GM12873 (cell line): ENCODE measurements at regions not wholly inside any gene's neighbourhood (a gene's known extent, or its start where the extent isn't known, plus 50 kb on each side); places are given as distances from the start of the nearest gene placed in this dataset.

Source experiments
- TF ChIP-seq, protein P1 (sequence below): IDR thresholded peaks from 2 replicates; pipeline ENCODE4 v1.5.1; 2012; ENCODE audit warnings: low read depth, mild to moderate bottlenecking, moderate library complexity, low read length, control low read depth; ENCODE audit not compliant: insufficient read depth; ENCODE audit errors: missing control alignments

- TF ChIP-seq, protein P1, sequence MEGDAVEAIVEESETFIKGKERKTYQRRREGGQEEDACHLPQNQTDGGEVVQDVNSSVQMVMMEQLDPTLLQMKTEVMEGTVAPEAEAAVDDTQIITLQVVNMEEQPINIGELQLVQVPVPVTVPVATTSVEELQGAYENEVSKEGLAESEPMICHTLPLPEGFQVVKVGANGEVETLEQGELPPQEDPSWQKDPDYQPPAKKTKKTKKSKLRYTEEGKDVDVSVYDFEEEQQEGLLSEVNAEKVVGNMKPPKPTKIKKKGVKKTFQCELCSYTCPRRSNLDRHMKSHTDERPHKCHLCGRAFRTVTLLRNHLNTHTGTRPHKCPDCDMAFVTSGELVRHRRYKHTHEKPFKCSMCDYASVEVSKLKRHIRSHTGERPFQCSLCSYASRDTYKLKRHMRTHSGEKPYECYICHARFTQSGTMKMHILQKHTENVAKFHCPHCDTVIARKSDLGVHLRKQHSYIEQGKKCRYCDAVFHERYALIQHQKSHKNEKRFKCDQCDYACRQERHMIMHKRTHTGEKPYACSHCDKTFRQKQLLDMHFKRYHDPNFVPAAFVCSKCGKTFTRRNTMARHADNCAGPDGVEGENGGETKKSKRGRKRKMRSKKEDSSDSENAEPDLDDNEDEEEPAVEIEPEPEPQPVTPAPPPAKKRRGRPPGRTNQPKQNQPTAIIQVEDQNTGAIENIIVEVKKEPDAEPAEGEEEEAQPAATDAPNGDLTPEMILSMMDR, result no peak
Observed at GRCh38 chr2:88342749-88343148, 109.7 kb downstream of the FOXI3 start.

DNA sequence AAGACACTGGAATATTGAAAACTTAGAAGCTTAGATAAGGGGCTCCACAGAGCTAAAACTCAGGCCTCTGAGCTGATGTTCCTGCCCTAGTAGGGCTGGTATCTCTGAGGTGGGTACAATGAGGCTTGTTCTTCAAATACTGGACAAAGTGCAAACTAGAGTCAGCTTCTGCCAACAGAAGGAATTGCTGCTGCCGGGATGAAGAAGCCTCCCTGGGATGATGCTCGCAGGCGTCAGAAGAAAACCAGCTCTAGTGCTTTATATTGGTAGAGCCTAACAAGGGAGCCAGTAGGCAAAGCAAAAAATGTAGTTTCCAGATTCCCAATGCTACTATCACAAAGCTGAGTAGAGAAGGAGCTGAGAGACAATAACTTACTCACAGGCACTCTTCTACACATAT lies 118.1 kb downstream of the FOXI3 start:
- TF ChIP-seq, protein P1, result no peak

DNA sequence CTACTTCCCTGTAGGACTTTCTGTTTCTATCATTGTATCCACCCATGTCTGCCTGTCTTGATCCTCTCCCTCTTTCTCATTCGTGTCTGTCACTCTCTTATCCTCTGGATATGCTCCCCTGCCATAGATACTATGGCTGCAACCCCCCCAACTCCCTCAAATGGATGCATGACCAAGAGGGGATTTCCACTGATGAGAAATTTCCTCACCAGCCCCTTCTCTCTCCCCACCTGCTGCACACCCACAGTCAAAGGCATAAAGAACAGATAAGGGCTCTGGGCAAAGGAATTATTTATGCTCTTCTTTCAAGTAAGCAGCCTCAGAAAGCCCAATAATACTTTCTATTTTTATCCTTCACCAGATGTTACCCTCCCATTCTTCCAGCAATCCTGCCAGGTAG lies 121.3 kb downstream of the FOXI3 start:
- TF ChIP-seq, protein P1, result no peak

DNA sequence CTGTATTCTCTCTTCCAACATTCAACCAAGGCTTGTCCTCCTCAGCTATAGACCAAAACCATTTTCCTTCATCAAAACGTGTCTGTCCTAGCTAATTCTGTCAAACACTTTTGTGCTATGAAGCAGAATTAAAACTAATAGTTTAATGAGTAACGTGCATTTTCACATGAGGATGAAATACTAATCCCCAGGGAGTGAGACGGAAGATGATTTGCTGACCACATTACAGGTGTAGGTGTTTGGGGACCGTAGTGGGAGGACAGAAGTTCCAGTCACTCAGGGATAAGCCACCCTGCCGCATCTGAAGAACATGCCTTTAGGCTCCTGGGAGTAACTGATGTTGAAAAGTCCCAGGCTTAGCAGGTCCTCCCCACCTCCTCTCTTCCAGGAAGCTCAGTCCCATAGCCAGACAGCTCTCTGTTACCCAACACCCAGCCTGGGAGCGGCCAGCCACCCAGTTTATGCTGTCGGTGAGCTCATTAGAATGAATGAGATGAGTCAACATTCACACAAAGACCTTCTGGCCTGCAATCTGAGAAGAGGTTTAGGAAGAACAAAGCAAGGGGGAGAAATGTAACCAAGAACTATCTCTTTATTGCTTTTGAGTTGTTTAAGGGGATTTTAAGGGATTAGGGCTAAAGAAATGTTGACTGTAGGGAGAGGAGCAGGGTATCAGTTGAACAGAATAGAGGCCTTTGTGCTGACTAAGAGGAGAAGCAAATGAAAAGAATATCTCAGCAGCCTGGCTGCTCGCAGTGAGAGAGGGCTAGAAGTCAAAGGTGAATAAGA lies 122.5 kb downstream of the FOXI3 start:
- TF ChIP-seq, protein P1, result no peak

- TF ChIP-seq, protein P1, result no peak
Observed at GRCh38 chr2:88321449-88322248, 130.8 kb downstream of the FOXI3 start.

DNA sequence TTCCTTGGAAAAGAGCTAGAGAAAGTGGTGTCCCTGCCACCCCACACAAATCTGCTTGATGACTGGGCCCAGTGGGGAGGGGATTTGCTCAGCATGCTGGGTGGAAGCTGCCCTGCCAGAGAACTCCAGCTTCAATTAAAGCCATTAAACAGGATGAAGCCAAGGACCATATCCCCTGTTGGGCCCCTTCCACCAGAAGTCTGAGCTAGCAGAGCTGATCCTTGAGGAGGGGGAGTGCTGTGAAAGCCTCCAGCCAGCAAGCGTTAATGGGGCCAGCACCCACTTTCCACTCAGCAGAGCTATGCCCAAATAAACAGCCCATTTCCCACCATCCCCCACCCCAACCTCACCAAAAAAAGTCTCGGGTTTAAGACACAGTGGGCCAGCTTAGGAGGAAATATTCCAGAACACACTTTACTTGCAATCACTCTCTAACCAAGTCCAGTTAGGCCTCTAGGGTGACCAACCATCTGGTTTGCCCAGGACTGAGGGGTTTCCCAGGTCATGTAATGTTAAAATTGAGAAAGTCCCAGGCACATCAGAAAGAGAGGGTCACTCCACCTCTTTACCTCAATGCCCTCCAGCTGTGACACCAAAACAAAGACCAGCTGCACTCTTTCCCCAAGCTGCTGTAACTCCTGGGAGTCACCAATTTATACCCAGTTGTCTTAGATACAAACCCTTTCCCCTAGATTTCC lies 132.3 kb downstream of the FOXI3 start:
- TF ChIP-seq, protein P1, result no peak

- TF ChIP-seq, protein P1, result no peak
Observed at GRCh38 chr2:88318956-88319330, 133.6 kb downstream of the FOXI3 start.
